Spleen (tissue), 11 donors: ENCODE measurements at regions not wholly inside any gene's neighbourhood (a gene's known extent, or its start where the extent isn't known, plus 50 kb on each side); places are given as distances from the start of the nearest gene placed in this dataset.
A peak's percentile ranks its signal among the peaks of the same experiment; 100 is the strongest.

Experiments
- DNase-seq: peaks from one replicate; pipeline ENCODE4 v3.0.0-alpha.2; 2020
- H3K27ac ChIP-seq, 8 donors: fragments of 200-600 bp; sonication (generic) in 7 of 8; 1 replicate in 4 of 8; 2 replicates in 4 of 8; pipeline versions ENCODE4 v1.5.0 to v1.8.0; 2016 to 2021; ENCODE audit warnings: inconsistent platforms in 4 of 8, mild to moderate bottlenecking in 4 of 8, moderate library complexity in 1 of 8
- H3K27me3 ChIP-seq, 7 donors: fragments of 200-600 bp; sonication (generic) in 6 of 7; replicated peaks in 1 of 7; 1 replicate in 4 of 7; 2 replicates in 3 of 7; pipeline versions ENCODE4 v1.5.0 to v1.8.0; 2016 to 2021; ENCODE audit warnings: inconsistent platforms in 3 of 7, mild to moderate bottlenecking in 1 of 7
- H3K36me3 ChIP-seq, 6 donors: fragments of 200-600 bp; sonication (generic) in 5 of 6; 1 replicate in 4 of 6; 2 replicates in 2 of 6; pipeline versions ENCODE4 v1.5.0 to v1.8.0; 2016 to 2021; ENCODE audit warnings: inconsistent platforms in 2 of 6
- H3K4me1 ChIP-seq, 6 donors: fragments of 200-600 bp; sonication (generic) in 5 of 6; 1 replicate in 3 of 6; 2 replicates in 3 of 6; pipeline versions ENCODE4 v1.5.0 to v1.8.0; 2016 to 2021; ENCODE audit warnings: inconsistent platforms in 3 of 6
- H3K4me3 ChIP-seq, 8 donors: fragments of 200-600 bp; sonication (generic) in 7 of 8; 1 replicate in 4 of 8; 2 replicates in 4 of 8; pipeline versions ENCODE4 v1.5.0 to v1.8.0; 2016 to 2021; ENCODE audit warnings: inconsistent platforms in 4 of 8, mild to moderate bottlenecking in 4 of 8, moderate library complexity in 2 of 8
- H3K9me3 ChIP-seq, 8 donors: fragments of 200-600 bp; sonication (generic) in 7 of 8; 1 replicate in 4 of 8; 2 replicates in 4 of 8; pipeline versions ENCODE4 v1.5.0 to v1.8.0; 2016 to 2021; ENCODE audit warnings: inconsistent platforms in 4 of 8
- POLR2A ChIP-seq, 3 donors: fragments of 450-650 bp; IDR thresholded peaks; one replicate each; pipeline ENCODE4 v1.5.1; 2017; ENCODE audit warnings: antibody characterized with exemption in 3 of 3, mild to moderate bottlenecking in 1 of 3
- POLR2AphosphoS5 ChIP-seq, 3 donors: sonication (generic); formaldehyde crosslinking; IDR thresholded peaks; one replicate each; pipeline ENCODE4 v1.5.1; 2017; ENCODE audit warnings: antibody characterized with exemption in 3 of 3
- WGBS, 5 donors: extraction: QIAGEN DNeasy Blood & Tissue Kit in 3 of 5; methylation state at CpG; one replicate each; pipeline versions ENCODE4 v1.1.5 to v1.1.7; 2013 to 2018; 5-methylcytosine and 5-hydroxymethylcytosine counted together
- intact Hi-C: fragments of 100-400 bp; cut with DNase I; formaldehyde crosslinking; loops from one replicate; pipeline ENCODE4 v1.15.0; 2023; ENCODE audit warnings: low total_unique reads
- TF ChIP-seq, protein P1 (sequence below), 11 experiments: fragments of 200-600 bp in 7 of 11; fragments of 450-650 bp in 4 of 11; sonication (generic) in 4 of 11; IDR thresholded peaks in 8 of 11; conservative IDR thresholded peaks in 3 of 11; 1 replicate in 7 of 11; 2 replicates in 4 of 11; pipeline versions ENCODE4 v1.4.0 to v1.8.0; 2016 to 2021; ENCODE audit warnings: antibody characterized with exemption in 11 of 11, inconsistent platforms in 4 of 11, mild to moderate bottlenecking in 1 of 11
- donor health status: healthy with polysubstance abuse.
- donor health status: DM: no; HTN: no; CAD: no; lungs with moderate emphysema.
- donor health status: DM: no; HTN: no; CAD: no.
- donor health status: Bipolar disorder and iron deficiency.
- donor health status: healthy.
- donor health status: DM: no; HTN: no; CAD: no.
- donor health status: DM: yes; HTN: yes; CAD: no.

DNA sequence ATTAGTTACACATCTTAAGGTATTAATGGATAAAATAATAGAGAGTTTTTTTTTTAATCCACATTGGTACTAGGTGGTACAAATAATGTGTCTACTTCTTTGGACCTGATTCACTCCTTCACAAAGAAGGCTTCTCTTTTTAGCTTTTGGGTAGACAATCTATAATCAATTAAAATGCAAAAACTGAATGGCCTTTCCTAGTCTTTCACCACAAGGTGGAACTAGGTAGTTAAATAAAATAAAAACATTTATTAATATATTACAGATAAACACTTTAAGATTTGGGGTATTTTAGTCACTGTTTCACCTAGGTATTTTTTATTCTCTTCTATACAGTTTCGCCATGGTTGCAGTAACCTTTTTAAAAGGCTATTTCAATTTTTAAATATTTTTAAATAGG, 68.3 kb upstream of the DST start:
- no peak for DNase-seq
- WGBS, 5 donors: 93 to 96% (median 94%) methylated on average over 1 of the region's 1 CpG
- TF ChIP-seq, protein P1, sequence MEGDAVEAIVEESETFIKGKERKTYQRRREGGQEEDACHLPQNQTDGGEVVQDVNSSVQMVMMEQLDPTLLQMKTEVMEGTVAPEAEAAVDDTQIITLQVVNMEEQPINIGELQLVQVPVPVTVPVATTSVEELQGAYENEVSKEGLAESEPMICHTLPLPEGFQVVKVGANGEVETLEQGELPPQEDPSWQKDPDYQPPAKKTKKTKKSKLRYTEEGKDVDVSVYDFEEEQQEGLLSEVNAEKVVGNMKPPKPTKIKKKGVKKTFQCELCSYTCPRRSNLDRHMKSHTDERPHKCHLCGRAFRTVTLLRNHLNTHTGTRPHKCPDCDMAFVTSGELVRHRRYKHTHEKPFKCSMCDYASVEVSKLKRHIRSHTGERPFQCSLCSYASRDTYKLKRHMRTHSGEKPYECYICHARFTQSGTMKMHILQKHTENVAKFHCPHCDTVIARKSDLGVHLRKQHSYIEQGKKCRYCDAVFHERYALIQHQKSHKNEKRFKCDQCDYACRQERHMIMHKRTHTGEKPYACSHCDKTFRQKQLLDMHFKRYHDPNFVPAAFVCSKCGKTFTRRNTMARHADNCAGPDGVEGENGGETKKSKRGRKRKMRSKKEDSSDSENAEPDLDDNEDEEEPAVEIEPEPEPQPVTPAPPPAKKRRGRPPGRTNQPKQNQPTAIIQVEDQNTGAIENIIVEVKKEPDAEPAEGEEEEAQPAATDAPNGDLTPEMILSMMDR (IDR thresholded peaks at IDR 0.05 in 8 of 11, conservative IDR thresholded peaks at IDR 0.05 in 3 of 11): no peak
- TF ChIP-seq POLR2A (IDR thresholded peaks at IDR 0.05) (no peak), POLR2AphosphoS5 (IDR thresholded peaks at IDR 0.05) (no peak)
- no peaks in the 10 kb centered on the region for H3K27me3 ChIP-seq
- H3K4me1 ChIP-seq: peaks cover 0 to 47% (median 21%) of the 10 kb centered on the region in 6 donors
- intact Hi-C loops: no loop called here
- no peak overlapping the region for H3K27ac ChIP-seq
- no peaks in the 10 kb centered on the region for H3K9me3 ChIP-seq
- H3K36me3 ChIP-seq: no peaks in the 10 kb centered on the region
- no peak overlapping the region for H3K4me3 ChIP-seq

DNA sequence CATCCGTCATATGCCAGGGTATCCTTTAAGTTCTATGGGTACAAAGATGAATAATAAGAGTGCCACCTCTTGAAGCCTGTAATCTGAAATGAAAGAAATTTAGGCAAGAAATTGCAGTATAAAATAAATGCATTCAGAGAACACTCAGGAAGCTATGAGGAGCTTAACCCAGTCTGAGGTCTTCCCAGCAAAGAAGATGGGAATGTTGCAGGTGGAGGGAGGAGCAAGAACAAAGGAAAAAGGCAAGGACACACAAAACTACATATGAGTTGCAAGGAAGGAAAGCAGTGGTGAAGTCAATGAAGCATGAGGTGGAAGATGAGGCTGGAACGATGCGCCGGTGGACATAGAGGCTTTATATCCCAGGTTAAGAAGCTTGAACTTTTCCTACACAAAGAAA, 67.0 kb upstream of the DST start:
- TF ChIP-seq POLR2A (IDR thresholded peaks at IDR 0.05): no peak
- TF ChIP-seq, protein P1 (IDR thresholded peaks at IDR 0.05 in 8 of 11, conservative IDR thresholded peaks at IDR 0.05 in 3 of 11): no peak
- TF ChIP-seq POLR2AphosphoS5 (IDR thresholded peaks at IDR 0.05): no peak
- H3K4me3 ChIP-seq: no peak overlapping the region
- peaks cover 0 to 34% (median 17%) of the 10 kb centered on the region in 6 donors for H3K4me1 ChIP-seq
- no peak overlapping the region for H3K27ac ChIP-seq
- H3K27me3 ChIP-seq: no peaks in the 10 kb centered on the region
- H3K36me3 ChIP-seq: no peaks in the 10 kb centered on the region
- H3K9me3 ChIP-seq: no peaks in the 10 kb centered on the region
- WGBS, 5 donors: 87 to 97% (median 92%) methylated on average over 4 of the region's 4 CpGs
- intact Hi-C loops: loop anchor here (10.0 kb wide), 1 partner anchor 135 kb away; no protein-coding TSS in a partner anchor
- DNase-seq: no peak

DNA sequence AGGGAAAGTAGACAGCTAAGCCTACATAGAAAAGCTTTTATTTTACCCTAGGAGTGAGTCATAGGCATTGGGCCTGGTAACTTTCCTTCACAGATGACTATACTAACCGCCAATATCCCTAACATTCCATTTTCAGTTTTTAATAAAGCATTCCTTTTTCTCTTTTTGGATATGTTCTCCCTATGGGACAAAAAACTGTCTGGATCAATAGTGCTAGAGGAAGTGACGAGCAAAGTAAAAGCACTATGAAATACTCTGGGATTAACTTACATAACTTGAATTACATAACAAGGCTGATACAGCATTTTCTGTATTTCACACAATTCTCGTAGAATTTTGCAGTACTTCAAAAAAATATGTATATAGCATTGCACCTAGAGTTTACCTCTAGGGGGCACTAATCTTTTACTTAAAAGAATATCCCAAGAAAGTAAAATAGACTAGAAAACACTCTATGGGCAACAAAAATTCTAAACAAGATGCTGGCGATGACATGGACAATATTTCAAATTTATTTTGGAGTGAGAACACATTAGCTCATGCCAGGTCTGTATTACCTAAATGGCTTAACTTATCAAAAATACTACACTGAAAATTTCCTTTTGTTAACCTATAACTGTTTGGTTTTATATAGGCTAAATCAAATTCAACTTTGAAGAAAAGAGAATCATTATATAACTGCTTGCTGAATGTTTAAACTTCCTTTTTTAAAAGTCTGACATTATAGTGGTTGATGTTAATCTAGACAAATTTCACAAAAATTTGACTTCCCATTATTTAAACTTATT, 66.3 kb upstream of the DST start:
- Histone ChIP-seq H3K4me1 (peaks cover 0 to 27% (median 13%) of the 10 kb centered on the region in 6 donors), H3K36me3 (no peaks in the 10 kb centered on the region), H3K27ac (peak overlapping the region in 4 of 8 donors; percentile 9 to 40 (median 21)), H3K4me3 (no peak overlapping the region), H3K9me3 (no peaks in the 10 kb centered on the region), H3K27me3 (no peaks in the 10 kb centered on the region)
- intact Hi-C loops: loop anchor here (10.0 kb wide), 1 partner anchor 136 kb away; no protein-coding TSS in a partner anchor
- no peak for DNase-seq
- TF ChIP-seq POLR2A (IDR thresholded peaks at IDR 0.05) (no peak), POLR2AphosphoS5 (IDR thresholded peaks at IDR 0.05) (no peak)
- TF ChIP-seq, protein P1 (IDR thresholded peaks at IDR 0.05 in 8 of 11, conservative IDR thresholded peaks at IDR 0.05 in 3 of 11): peak in 10 of 11 experiments; percentile 21 to 67 (median 53)
- WGBS, 5 donors: 43 to 61% (median 47%) methylated on average over 4 of the region's 4 CpGs

DNA sequence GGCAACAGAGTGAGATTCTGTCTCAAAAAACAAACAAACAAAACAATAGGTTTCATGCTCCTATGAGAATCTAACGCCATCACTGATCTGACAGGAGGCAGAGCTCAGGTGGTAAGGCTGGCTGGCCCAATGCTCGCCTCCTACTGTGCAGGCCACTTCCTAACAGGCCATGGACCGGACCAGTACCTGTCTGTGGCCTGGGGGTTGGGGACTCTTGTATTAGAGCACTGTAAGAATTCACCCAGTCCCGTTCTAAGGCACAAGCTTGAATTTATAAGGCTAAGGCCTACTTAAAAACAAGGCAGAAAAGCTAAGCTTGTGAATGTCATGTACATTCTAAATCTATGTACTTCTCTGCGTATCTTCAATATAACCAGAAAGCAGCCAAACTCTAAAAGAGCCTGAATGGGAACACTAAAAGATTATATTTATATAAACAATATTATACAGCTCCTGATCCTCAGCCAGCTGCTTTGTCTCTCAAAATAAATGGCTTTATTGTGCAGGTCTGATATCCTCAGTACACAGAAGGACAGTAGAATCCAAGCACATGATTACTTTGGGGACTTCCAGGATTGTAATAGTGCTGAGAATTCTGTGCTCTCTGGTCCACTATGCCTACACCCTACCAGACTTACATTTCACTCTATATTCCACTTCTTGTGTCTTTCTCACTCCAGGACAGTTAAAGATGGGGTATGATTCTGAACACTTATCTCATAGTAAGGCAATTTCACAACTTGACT, 64.5 kb upstream of the DST start:
- H3K36me3 ChIP-seq: no peaks in the 10 kb centered on the region
- no peak overlapping the region for H3K27ac ChIP-seq
- H3K4me1 ChIP-seq: peaks cover 0 to 14% (median 7%) of the 10 kb centered on the region in 6 donors
- intact Hi-C loops: loop anchor here (10.0 kb wide), 1 partner anchor 138 kb away; no protein-coding TSS in a partner anchor
- TF ChIP-seq POLR2A (IDR thresholded peaks at IDR 0.05) (no peak), POLR2AphosphoS5 (IDR thresholded peaks at IDR 0.05) (no peak)
- TF ChIP-seq, protein P1 (IDR thresholded peaks at IDR 0.05 in 8 of 11, conservative IDR thresholded peaks at IDR 0.05 in 3 of 11): no peak
- DNase-seq: no peak
- H3K4me3 ChIP-seq: no peak overlapping the region
- no peaks in the 10 kb centered on the region for H3K27me3 ChIP-seq
- WGBS, 5 donors: 88 to 96% (median 92%) methylated on average over 5 of the region's 5 CpGs
- no peaks in the 10 kb centered on the region for H3K9me3 ChIP-seq
